Keratinocyte (primary cell): ENCODE measurements at regions not wholly inside any gene's neighbourhood (a gene's known extent, or its start where the extent isn't known, plus 50 kb on each side); places are given as distances from the start of the nearest gene placed in this dataset.

Experiments used
- DNase-seq: peaks from one replicate; pipeline ENCODE4 v3.0.0-alpha.2; 2011; ENCODE audit warnings: low read depth, missing footprints, low spot score
- FAIRE-seq: peaks from 2 replicates; lab custom pipeline; 2011; peaks lifted over from hg19 to GRCh38; lab: Jason Lieb, UNC
- H2AFZ ChIP-seq: 2 replicates; pipeline ENCODE4 v1.6.0; 2012; ENCODE audit warnings: low read length, control low read depth, inconsistent platforms; ENCODE audit not compliant: control insufficient read depth
- H3K27ac ChIP-seq: 2 replicates; pipeline ENCODE4 v1.5.1; 2011; ENCODE audit warnings: low read length; ENCODE audit not compliant: control insufficient read depth, insufficient read depth
- H3K27me3 ChIP-seq: 3 replicates; pipeline ENCODE4 v1.6.0; 2011; ENCODE audit warnings: low read length; ENCODE audit not compliant: control insufficient read depth, insufficient read depth; ENCODE audit errors: extremely low read depth
- H3K36me3 ChIP-seq, 2 experiments: 2 replicates in 1 of 2; 3 replicates in 1 of 2; pipeline ENCODE4 v1.5.1; 2011; ENCODE audit warnings: low read length in 2 of 2, mild to moderate bottlenecking in 1 of 2; ENCODE audit not compliant: control insufficient read depth in 2 of 2, insufficient read depth in 2 of 2; ENCODE audit errors: extremely low read depth in 1 of 2
- H3K4me1 ChIP-seq: 3 replicates; pipeline ENCODE4 v1.5.1; 2011; ENCODE audit warnings: low read length; ENCODE audit not compliant: control insufficient read depth, insufficient read depth; ENCODE audit errors: extremely low read depth
- H3K4me2 ChIP-seq: 3 replicates; pipeline ENCODE4 v1.6.0; 2011; ENCODE audit warnings: low read depth, low read length; ENCODE audit not compliant: control insufficient read depth, insufficient read depth; ENCODE audit errors: extremely low read depth
- H3K4me3 ChIP-seq, 3 experiments: fragments of 200-600 bp in 1 of 3; sonication (generic) in 1 of 3; 2 replicates in 2 of 3; 3 replicates in 1 of 3; pipeline ENCODE4 v1.5.1; 2011 to 2016; ENCODE audit warnings: low read length in 3 of 3, mild to moderate bottlenecking in 3 of 3, control low read depth in 2 of 3, inconsistent platforms in 1 of 3, low read depth in 1 of 3, mixed read lengths in 1 of 3, mixed run types in 1 of 3, moderate library complexity in 1 of 3; ENCODE audit not compliant: control insufficient read depth in 2 of 3, insufficient read depth in 2 of 3; ENCODE audit errors: extremely low read depth in 1 of 3
- H3K79me2 ChIP-seq: 2 replicates; pipeline ENCODE4 v1.6.0; 2012; ENCODE audit warnings: low read length; ENCODE audit not compliant: control insufficient read depth, insufficient read depth
- H3K9ac ChIP-seq: 3 replicates; pipeline ENCODE4 v1.6.0; 2011; ENCODE audit warnings: low read length; ENCODE audit not compliant: control insufficient read depth, insufficient read depth; ENCODE audit errors: extremely low read depth
- H3K9me1 ChIP-seq: 3 replicates; pipeline ENCODE4 v1.6.0; 2011; ENCODE audit warnings: low read length; ENCODE audit not compliant: control insufficient read depth, insufficient read depth; ENCODE audit errors: extremely low read depth
- H3K9me3 ChIP-seq: 2 replicates; pipeline ENCODE4 v1.5.1; 2012; ENCODE audit warnings: low read depth, low read length; ENCODE audit not compliant: control insufficient read depth
- H4K20me1 ChIP-seq: 3 replicates; pipeline ENCODE4 v1.6.0; 2011; ENCODE audit warnings: low read length; ENCODE audit not compliant: control insufficient read depth, insufficient read depth; ENCODE audit errors: extremely low read depth
- CTCF ChIP-seq, 3 experiments: IDR thresholded peaks in 1 of 3; conservative IDR thresholded peaks in 1 of 3; optimal IDR thresholded peaks in 1 of 3; 2 replicates in 2 of 3; 3 replicates in 1 of 3; pipeline versions ENCODE3 to v1.5.1; 2011; ENCODE audit warnings: low read length in 3 of 3, mild to moderate bottlenecking in 3 of 3, moderate library complexity in 2 of 3, control low read depth in 1 of 3, inconsistent platforms in 1 of 3; ENCODE audit not compliant: insufficient read depth in 2 of 3; ENCODE audit errors: extremely low read depth in 1 of 3
- EZH2 ChIP-seq: IDR thresholded peaks from one replicate; pipeline ENCODE4 v1.6.1; 2012; ENCODE audit warnings: inconsistent platforms, mild to moderate bottlenecking, low read length, moderate library complexity
- dilution Hi-C: fragments of 300-500 bp; cut with MboI; formaldehyde crosslinking; loops from one replicate; pipeline ENCODE4 v1.7.0; 2020; ENCODE audit warnings: low sequenced_read_pairs; ENCODE audit not compliant: extremely low pct_ligation_motif_present

GRCh38 chr18:41416044-41416443, 539.0 kb upstream of the PIK3C3 start:
- H3K9me3 ChIP-seq, result no peaks in the 10 kb centered on the region
- no peaks in the 10 kb centered on the region for H3K4me1 ChIP-seq
- H2AFZ ChIP-seq, result no peak overlapping the region
- H3K27me3 ChIP-seq, result no peaks in the 10 kb centered on the region
- dilution Hi-C loops, result no loop called here
- no peaks in the 10 kb centered on the region for H3K79me2 ChIP-seq
- no peak overlapping the region for H3K4me3 ChIP-seq
- no peak for TF ChIP-seq CTCF (optimal IDR thresholded peaks at IDR 0.05 in 1 of 3, IDR thresholded peaks at IDR 0.05 in 1 of 3, conservative IDR thresholded peaks at IDR 0.05 in 1 of 3; ENCODE audit: extremely low read depth in 1 of 3, insufficient read depth in 2 of 3, low read length in 3 of 3)
- TF ChIP-seq EZH2, result no peak
- no peaks in the 10 kb centered on the region for H4K20me1 ChIP-seq
- no peaks in the 10 kb centered on the region for H3K9me1 ChIP-seq
- H3K27ac ChIP-seq, result no peak overlapping the region
- FAIRE-seq, result peak; percentile 20
- no peaks in the 10 kb centered on the region for H3K36me3 ChIP-seq
- H3K9ac ChIP-seq, result no peak overlapping the region
- H3K4me2 ChIP-seq, result no peak overlapping the region
- no peak for DNase-seq

- no peaks in the 10 kb centered on the region for H4K20me1 ChIP-seq
- no peak overlapping the region for H3K4me3 ChIP-seq
- no peak overlapping the region for H3K27ac ChIP-seq
- H3K79me2 ChIP-seq, result no peaks in the 10 kb centered on the region
- no peaks in the 10 kb centered on the region for H3K9me3 ChIP-seq
- H3K36me3 ChIP-seq, result no peaks in the 10 kb centered on the region
- no peak overlapping the region for H3K9ac ChIP-seq
- DNase-seq (no peak), FAIRE-seq (no peak)
- dilution Hi-C loops, result no loop called here
- no peaks in the 10 kb centered on the region for H3K27me3 ChIP-seq
- TF ChIP-seq EZH2 (no peak), CTCF (optimal IDR thresholded peaks at IDR 0.05 in 1 of 3, IDR thresholded peaks at IDR 0.05 in 1 of 3, conservative IDR thresholded peaks at IDR 0.05 in 1 of 3; ENCODE audit: extremely low read depth in 1 of 3, insufficient read depth in 2 of 3, low read length in 3 of 3) (no peak)
- H3K9me1 ChIP-seq, result no peaks in the 10 kb centered on the region
- H3K4me2 ChIP-seq, result no peak overlapping the region
- H3K4me1 ChIP-seq, result no peaks in the 10 kb centered on the region
- H2AFZ ChIP-seq, result no peak overlapping the region
Observed at GRCh38 chr18:41410006-41410405, 545.0 kb upstream of the PIK3C3 start.
